Psoas muscle (tissue), 7 donors: ENCODE measurements at regions not wholly inside any gene's neighbourhood (a gene's known extent, or its start where the extent isn't known, plus 50 kb on each side); places are given as distances from the start of the nearest gene placed in this dataset.

ENCODE experiments used
- ATAC-seq, 4 donors: fragments of 200-7000 bp; cut with Tn5 transposase; one replicate each; pipeline ENCODE4 v1.9.1; 2020; ENCODE audit warnings: moderate library complexity in 3 of 4, mild to moderate bottlenecking in 2 of 4
- DNase-seq, 2 donors: peaks; one replicate each; pipeline ENCODE4 v3.0.0-alpha.2; 2020
- H3K27ac ChIP-seq: fragments of 200-600 bp; one replicate; pipeline ENCODE4 v1.8.0; 2022
- H3K27me3 ChIP-seq, 3 donors: fragments of 200-600 bp in 1 of 3; one replicate each; pipeline versions ENCODE4 v1.6.1 to v1.8.0; 2013 to 2022; ENCODE audit warnings: low read length in 2 of 3, mild to moderate bottlenecking in 2 of 3, moderate library complexity in 1 of 3; ENCODE audit not compliant: insufficient read depth in 3 of 3
- H3K36me3 ChIP-seq, 2 donors: fragments of 200-600 bp in 1 of 2; one replicate each; pipeline versions ENCODE4 v1.6.1 to v1.8.0; 2013 to 2022; ENCODE audit warnings: low read depth in 1 of 2, mild to moderate bottlenecking in 1 of 2, moderate library complexity in 1 of 2; ENCODE audit not compliant: insufficient read depth in 1 of 2
- H3K4me1 ChIP-seq: fragments of 200-600 bp; one replicate; pipeline ENCODE4 v1.8.0; 2022
- H3K4me3 ChIP-seq: fragments of 200-600 bp; one replicate; pipeline ENCODE4 v1.8.0; 2022; ENCODE audit warnings: mild to moderate bottlenecking
- H3K9me3 ChIP-seq: fragments of 200-600 bp; one replicate; pipeline ENCODE4 v1.8.0; 2022
- WGBS, 3 donors: extraction: QIAGEN DNeasy Blood & Tissue Kit; methylation state at CpG; one replicate each; pipeline versions ENCODE4 v1.1.6 to v1.1.7; 2013; 5-methylcytosine and 5-hydroxymethylcytosine counted together
- intact Hi-C, 2 donors: fragments of 100-400 bp; cut with DNase I; formaldehyde crosslinking; loops; one replicate each; pipeline versions ENCODE4 v1.11.0 to v1.14.2; 2022
- TF ChIP-seq, protein P1 (sequence below): fragments of 200-600 bp; IDR thresholded peaks from one replicate; pipeline ENCODE4 v1.8.0; 2022; ENCODE audit warnings: antibody characterized with exemption
- donor health status: healthy with polysubstance abuse.
- donor health status: DM: no; HTN: no; CAD: no; lungs with moderate emphysema.
- donor health status: Bipolar disorder and iron deficiency.
- donor health status: healthy.
- donor health status: DM: yes; HTN: yes; CAD: no.
- donor health status: DM: no; HTN: no; CAD: no.
- donor health status: DM: yes; HTN: yes; CAD: no.

DNA sequence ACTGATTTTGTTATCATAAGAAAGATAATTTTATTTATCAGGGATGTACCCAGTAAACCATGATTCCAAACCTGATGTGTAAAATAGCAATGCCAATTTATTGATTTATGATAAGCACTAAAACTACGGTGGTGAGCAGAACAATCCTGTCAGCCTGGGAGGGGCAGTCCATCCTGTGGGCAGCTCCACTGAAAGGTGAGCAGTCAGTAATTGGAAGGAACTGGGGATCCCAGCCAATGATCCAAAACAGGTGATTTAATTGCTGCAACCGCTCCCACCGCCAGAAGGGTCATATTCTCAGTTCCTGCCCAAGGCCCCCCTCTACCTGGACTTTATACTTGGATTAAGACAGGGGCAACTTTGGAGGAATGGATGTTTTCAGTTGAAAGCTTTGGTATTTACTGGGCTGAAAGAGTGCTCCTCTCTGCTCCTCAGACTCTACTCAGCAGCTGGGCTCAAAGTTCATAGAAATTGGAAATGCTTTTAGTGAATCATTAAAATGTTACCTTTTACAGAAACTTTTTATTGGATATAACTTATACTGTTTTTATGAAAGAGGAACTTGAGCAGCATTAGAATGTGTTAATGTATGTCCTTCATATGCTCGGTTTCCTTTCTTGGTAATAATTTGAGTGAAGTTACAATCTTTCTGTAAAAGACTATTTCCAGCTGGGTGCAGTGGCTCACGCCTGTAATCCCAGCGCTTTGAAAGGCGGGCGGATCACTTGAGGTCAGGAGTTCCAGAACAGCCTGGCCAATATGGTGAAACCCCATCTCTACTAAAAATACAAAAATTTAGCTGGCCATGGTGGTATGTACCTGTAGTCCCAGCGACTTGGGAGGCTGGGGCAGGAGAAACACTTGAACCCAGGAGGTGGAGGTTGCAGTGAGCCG is 198.6 kb upstream of the IL12A start:
- no peak overlapping the region for H3K27ac ChIP-seq
- WGBS, 3 donors: 86 to 90% (median 88%) methylated on average over 10 of the region's 10 CpGs
- intact Hi-C loops: loop anchor here in 1 of 2 donors (10.0 kb wide), 1 partner anchor 965 kb away; no protein-coding TSS in a partner anchor
- no peak for DNase-seq
- H3K36me3 ChIP-seq: no peaks in the 10 kb centered on the region
- H3K4me3 ChIP-seq: no peak overlapping the region
- TF ChIP-seq, protein P1, sequence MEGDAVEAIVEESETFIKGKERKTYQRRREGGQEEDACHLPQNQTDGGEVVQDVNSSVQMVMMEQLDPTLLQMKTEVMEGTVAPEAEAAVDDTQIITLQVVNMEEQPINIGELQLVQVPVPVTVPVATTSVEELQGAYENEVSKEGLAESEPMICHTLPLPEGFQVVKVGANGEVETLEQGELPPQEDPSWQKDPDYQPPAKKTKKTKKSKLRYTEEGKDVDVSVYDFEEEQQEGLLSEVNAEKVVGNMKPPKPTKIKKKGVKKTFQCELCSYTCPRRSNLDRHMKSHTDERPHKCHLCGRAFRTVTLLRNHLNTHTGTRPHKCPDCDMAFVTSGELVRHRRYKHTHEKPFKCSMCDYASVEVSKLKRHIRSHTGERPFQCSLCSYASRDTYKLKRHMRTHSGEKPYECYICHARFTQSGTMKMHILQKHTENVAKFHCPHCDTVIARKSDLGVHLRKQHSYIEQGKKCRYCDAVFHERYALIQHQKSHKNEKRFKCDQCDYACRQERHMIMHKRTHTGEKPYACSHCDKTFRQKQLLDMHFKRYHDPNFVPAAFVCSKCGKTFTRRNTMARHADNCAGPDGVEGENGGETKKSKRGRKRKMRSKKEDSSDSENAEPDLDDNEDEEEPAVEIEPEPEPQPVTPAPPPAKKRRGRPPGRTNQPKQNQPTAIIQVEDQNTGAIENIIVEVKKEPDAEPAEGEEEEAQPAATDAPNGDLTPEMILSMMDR: no peak
- no peak for ATAC-seq
- H3K27me3 ChIP-seq: no peaks in the 10 kb centered on the region
- H3K4me1 ChIP-seq: no peaks in the 10 kb centered on the region
- no peaks in the 10 kb centered on the region for H3K9me3 ChIP-seq

GRCh38 chr3:159791336-159791735 is 197.3 kb upstream of the IL12A start:
- Histone ChIP-seq H3K27ac (no peak overlapping the region), H3K9me3 (no peaks in the 10 kb centered on the region), H3K4me1 (no peaks in the 10 kb centered on the region), H3K4me3 (no peak overlapping the region), H3K27me3 (no peaks in the 10 kb centered on the region), H3K36me3 (no peaks in the 10 kb centered on the region)
- 76 to 88% (median 77%) methylated on average over 4 of the region's 4 CpGs for WGBS, 3 donors
- ATAC-seq (no peak), DNase-seq (no peak)
- TF ChIP-seq, protein P1: no peak
- intact Hi-C loops: no loop called here

GRCh38 chr3:159792070-159792469 is 196.6 kb upstream of the IL12A start:
- no peaks in the 10 kb centered on the region for H3K9me3 ChIP-seq
- no peak for DNase-seq
- no peak overlapping the region for H3K27ac ChIP-seq
- no peaks in the 10 kb centered on the region for H3K27me3 ChIP-seq
- no peaks in the 10 kb centered on the region for H3K36me3 ChIP-seq
- intact Hi-C loops: no loop called here
- WGBS, 3 donors: 91 to 97% (median 97%) methylated on average over 2 of the region's 2 CpGs
- TF ChIP-seq, protein P1: no peak
- no peaks in the 10 kb centered on the region for H3K4me1 ChIP-seq
- no peak for ATAC-seq
- H3K4me3 ChIP-seq: no peak overlapping the region

DNA sequence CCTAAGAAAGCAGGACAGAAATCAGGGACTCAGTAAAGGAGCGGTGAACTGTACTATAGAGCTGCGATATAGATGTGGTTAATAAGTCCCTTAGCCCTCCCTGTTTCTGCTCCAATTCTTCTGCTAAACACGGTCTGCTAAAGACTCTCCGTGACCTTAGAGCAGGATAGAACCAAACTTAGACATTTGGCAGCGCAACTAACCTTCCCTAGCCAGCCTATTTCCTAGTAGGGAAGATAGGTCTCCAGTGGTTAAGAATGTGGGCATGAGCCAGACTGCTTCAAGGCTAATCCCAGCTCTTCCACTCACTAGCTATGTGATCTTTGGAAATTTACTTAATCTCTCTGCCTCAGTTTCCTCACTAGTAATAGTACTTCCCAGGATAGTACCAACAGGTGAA is 193.6 kb upstream of the IL12A start:
- no peak overlapping the region for H3K27ac ChIP-seq
- 55 to 62% (median 57%) methylated on average over 5 of the region's 5 CpGs for WGBS, 3 donors
- no peaks in the 10 kb centered on the region for H3K9me3 ChIP-seq
- DNase-seq: no peak
- H3K4me3 ChIP-seq: no peak overlapping the region
- TF ChIP-seq, protein P1: no peak
- intact Hi-C loops: no loop called here
- H3K36me3 ChIP-seq: no peaks in the 10 kb centered on the region
- H3K4me1 ChIP-seq: no peaks in the 10 kb centered on the region
- peak in 1 of 4 donors; percentile 15 for ATAC-seq
- H3K27me3 ChIP-seq: no peaks in the 10 kb centered on the region
